NCI-H1694 (cell line): ENCODE measurements at regions not wholly inside any gene's neighbourhood (a gene's known extent, or its start where the extent isn't known, plus 50 kb on each side); places are given as distances from the start of the nearest gene placed in this dataset.
"Not testable (repeated sequence)": the region's sequence is repeated elsewhere in the genome, so short reads cannot be mapped to it uniquely, and the experiment has no call there.

Source experiments
- DNase-seq: peaks from one replicate; lab custom pipeline; 2025; lab: John Stamatoyannopoulos, UW

DNA sequence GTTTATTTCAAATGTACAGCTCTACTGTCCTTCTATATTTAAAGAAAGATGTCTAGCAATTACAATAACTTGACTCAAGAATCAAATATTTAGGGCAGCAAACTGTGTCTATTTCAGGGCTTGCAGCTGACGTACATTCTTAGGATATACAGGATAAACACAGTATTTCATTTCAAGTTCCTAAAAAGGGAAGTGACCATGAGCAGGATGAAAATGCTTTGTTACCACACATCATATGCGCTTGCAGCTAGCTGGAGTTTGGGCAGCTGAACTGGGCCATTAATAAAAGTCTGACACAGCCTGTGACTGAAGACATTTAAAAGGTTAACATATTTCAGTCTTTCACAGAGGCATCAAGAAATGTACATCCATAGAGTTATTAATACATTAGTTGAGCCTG is 264.6 kb upstream of the TRIB2 start:
- no peak for DNase-seq

DNA sequence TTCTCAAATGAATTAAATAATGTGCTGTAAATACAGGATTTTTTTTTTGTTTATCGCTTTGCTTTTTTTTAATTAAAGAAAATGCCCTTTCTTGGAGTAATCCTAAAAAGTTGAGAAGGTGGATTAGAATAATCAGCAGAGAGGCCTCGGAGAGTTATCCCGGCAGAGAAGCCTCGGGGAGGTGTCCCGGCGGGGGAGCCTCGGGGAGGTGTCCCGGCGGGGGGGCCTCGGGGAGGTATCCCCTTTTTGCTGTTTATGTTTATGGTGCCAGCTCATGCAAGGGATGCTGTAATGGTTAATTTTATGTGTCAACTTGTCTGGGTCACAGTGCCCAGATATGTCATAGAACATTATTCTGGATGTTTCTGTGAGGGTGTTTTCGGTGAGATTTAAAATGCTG is 263.0 kb upstream of the TRIB2 start:
- DNase-seq: no peak

DNA sequence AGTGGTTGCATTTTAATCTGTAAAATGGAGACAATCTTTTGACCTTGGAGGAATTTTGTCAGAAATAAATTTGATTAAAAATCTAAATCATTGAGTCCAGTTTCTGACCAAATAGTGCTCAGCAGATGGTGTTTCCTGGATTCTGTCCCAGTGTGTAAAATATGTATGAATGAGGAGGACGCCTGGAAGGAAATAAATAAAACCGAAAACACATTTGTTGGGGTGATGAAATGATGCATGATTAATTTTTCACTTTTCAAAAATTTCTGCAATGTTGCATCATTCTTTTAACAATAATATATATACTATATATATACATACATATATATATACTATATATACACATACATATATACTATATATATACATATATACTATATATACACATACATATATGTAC is 261.1 kb upstream of the TRIB2 start:
- no peak for DNase-seq

DNA sequence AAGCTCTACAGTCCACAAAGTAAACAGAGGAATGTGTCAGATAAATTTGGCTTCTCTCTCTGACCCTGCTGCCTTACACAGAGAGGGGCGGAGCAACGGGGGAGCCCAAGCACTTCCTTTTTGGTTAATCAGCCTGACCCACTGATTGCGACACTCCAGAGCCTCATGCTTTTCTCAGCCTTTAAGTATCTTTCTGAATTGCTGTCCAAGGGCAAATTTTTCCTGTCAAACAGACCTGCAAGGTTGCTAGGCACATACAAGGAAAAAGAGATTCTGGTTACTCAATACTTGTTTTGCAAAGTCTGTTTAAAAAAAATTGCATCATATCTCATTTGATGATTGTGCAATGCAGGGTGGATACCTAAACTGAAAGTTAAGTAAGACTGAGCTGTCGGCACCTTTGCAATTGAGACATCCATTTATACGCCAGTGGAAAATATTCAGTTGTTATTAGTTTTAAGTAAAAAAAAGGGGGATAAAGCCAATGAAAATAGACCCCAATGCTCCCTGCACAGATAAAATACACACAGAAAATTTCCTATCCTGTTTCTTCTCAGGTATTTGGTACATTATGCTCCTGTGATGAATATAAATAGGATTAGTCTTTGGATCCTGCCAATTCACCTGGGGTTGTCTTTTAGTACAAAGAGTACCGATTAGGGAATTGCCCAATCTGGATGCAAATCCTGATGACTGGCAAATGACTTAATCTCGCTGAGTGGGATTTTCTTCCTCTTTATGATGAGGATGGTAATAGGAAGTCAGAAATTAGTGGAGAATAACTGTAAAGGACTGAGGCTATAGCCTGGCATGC is 260.2 kb upstream of the TRIB2 start:
- DNase-seq: no peak

DNA sequence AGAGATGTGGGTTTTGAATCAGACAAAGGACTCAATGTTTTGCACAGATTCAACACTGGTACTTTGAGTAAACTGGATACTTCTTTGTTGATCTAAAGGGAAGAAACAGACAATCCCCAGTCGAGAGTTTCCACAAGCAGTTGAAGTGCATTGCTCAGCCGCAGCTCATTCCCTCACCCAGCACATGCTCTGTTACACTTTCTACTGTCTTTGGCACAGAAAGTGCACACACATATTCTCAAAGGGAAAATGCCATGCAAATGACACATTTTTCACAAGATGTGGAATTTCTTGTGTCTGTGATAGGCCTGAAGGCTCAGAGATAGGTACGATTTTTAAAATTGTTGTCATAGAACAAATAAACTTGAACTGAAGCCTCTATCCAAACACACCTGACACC is 258.9 kb upstream of the TRIB2 start:
- no peak for DNase-seq

DNA sequence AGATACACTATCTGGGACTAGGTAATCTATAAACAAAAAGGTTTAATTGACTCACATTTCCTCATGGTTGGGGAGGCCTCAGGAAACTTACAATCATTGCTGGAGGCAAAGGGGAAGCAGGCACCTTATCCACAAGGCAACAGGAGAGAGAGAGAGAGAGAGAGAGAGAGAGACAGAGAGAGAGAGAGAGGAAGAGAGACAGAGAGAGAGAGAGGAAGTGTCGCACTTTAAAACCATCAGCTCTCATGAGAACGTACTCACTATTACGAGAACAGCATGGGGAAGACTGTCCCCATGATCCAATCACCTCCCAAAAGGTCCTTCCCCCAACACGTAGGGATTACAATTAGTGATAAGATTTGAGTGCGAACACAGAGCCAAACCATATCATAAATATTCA is 253.5 kb upstream of the TRIB2 start:
- DNase-seq: no peak

DNA sequence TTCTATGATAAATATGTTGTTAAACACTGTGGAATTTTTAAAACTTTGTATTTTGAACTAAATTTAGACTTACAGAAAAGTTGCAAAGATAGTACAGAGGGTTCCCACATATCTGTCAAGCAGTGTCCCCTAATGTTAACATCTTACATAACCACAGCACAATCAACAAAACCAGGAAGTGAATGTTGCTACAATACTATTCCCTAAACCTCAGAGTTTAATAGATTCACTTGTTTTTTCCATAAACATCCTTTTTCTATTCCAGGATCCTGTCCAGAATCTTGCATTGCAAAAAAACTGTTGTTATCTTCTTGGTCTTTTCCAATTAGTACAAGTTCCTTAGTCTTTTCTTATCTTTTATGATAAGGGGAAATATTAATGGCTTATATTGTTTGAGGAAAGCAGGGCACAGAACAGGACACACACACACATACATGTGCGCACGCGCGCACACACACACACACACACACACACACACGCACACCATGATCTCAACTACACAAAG is 251.1 kb upstream of the TRIB2 start:
- DNase-seq: no peak

DNA sequence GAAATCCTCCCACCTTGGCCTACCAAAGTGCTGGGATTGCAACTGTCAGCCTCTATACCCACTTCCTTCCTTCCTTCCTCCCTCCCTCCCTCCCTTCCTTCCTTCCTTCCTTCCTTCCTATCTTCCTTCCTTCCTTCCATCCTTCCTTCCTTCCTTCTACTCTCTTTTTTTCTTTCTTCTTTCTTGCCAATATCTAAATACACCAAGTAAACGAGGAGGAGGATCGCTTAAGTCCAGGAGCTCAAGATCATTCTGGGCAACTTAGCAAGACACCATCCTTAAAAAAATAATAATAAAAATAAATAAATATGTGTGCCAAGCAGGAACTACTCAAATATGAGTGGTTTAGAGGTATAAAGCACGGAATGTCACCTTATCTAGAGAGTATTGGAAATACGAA is 249.4 kb upstream of the TRIB2 start:
- no peak for DNase-seq

DNA sequence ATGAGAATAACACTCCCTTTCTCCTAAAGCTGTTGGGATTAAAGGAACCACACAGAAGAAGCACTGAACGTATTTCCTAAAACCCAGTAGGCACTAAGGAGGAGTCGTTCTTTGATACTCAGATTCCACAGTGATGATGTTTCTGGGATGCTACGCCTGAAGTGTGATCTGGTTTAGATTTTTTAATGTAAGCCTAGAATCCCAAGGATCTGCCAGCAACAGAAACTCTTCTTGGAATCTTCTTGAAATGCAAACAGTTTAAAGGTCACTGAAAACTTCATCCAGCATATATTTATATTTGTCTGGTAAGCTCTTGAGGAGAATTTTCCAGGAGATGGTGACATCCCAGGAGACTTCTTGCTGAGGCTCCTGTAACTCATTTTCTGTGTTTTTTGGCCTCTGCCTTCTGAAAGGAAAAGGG is 247.6 kb upstream of the TRIB2 start:
- no peak for DNase-seq

DNA sequence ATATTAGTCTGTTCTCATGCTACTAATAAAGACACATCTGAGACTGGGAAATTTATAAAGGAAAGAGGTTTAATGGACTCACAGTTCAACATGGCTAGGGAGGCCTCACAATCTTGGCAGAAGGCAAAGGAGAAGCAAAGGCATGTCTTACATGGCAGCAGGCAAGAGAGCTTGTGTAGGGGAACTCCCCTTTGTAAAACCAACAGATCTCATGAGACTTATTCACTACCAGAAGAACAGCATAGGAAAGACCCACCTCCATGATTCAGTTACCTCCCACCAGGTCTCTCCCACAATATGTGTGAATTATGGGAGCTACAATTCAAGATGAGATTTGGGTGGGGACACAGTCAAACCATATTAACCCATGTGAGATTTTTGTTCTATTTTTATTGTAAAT is 244.5 kb upstream of the TRIB2 start:
- DNase-seq: not testable (repeated sequence)

DNA sequence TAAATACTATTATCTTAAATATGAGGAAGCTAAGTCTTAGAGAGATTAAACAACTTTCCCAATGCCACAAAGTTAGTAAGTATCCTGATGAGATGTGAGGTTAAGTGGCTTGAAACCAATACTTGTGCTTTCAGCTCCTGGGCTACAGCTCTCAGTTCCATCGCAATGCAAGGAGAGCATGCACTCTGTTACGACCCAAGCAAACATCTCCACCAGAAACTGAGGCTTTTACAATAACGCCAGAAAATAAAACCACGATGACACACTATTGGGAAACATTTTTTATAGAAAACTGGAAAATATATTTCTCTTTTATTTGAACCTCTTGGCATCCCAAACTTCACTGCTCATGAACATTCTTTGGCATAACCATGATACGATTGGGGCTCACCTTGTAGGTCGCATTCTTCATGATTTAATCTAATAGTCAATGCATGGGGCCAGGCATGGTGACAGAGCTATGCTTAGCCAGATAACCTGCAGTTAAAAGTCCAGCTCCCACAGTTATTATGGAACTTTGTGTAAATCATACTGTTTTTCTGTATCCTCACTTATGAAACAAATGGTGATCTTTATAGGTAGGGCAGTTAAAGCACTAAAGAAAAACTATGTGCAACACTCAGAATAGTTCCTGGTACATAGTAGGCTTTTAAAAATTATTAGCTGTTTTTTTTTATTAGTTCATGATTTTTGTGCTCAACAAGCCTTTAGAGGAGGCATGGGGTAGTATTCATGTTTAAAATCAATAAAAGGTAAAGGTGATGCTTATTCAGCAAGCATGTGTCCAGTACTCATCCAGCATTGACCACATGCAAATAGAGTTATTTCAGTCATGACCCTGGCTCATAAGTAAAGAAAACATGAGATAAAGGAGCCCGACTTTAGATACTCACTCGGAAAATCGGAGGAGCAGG is 238.3 kb upstream of the TRIB2 start:
- no peak for DNase-seq

DNA sequence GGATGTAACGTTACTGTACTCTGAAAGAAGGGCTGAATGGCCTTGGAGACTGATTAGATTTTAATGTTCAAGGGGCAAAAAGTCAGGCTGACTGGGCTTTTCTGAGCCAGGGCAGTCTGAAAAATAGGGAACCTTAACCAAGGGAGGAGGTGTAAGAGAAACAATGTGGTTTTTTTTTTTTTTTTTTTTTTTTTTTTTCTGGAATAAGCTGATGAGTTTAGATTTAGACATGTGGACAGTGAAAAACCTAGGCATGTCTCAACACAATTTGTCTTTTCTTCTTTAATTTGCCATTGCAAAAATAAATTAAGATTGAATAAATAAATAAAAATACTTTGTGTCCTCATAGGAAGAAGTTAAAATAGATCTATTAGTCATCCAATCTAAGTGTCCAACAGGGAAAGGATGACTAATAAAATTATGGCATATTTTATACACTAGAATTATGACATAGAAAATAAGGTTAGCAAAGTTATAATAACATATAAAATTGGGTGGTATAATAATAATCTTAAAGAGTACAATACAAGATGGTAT is 237.6 kb upstream of the TRIB2 start:
- DNase-seq: no peak

DNA sequence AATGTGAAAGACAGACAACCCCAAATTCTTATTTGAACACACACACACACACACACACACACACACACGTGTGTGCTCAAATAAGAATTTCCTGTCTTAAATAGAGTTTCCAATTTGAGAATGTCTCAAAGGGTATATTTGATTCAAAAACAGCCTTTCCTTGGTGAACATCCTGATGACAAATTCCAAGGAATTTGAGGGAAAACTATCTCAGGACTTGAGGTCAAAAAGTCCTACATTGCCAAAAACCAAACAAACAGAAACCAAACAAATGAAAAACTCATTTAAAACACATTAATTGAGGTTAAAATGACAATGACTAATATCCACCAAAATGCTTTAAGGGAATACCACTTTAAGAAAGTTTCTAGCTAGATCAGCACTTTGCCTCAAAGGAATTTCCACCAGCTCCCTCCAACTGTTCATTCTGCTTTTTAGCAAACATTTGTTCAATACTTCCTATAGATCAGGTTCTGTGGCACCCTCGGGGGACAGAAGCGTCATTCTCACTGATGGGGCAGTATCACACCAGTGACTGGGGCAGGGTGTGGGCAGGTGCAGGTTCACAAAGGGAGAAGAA is 232.1 kb upstream of the TRIB2 start:
- no peak for DNase-seq

DNA sequence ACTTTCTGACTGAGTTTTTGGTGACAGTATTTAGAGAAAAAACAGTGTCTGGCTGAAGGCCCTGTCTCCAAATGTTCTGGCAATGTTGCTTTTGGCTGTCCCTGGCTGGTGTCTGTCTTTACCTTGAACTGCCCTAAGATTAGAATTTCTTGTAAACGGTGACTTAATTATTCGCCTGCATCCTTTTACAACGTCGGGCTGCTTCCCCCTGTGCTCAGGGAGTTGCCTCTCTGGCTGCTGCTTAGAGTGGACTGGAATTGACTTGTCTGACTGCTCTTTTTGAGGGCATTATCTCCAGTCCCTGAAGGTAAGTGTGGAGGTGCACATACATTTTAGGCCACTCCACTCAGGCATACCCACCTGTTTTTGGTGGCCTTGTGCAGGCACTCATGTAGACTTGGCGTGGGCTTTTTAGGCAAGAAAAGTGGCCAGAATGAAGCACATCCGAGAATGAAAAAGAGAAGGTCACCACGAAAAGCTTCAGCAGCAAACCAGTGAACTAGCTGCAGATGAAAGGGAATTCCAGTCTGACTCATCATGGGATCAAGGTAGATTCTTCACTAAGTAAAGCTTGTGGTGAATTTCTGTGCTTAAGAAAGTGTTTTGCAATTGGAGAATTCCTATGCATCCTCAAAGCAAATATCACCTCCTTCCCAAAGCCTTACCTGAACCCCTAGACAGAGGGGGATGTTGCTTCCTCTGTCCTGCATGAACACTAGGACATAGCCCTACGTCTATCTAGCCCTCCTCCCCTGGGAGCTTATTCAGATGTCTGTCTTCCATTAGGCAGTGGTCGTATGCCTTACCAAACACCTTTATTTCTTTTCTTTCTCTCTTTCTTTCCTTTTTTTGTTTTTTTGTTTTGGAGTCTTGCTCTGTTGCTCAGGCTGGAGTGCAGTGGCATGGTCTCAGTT is 230.3 kb upstream of the TRIB2 start:
- no peak for DNase-seq

DNA sequence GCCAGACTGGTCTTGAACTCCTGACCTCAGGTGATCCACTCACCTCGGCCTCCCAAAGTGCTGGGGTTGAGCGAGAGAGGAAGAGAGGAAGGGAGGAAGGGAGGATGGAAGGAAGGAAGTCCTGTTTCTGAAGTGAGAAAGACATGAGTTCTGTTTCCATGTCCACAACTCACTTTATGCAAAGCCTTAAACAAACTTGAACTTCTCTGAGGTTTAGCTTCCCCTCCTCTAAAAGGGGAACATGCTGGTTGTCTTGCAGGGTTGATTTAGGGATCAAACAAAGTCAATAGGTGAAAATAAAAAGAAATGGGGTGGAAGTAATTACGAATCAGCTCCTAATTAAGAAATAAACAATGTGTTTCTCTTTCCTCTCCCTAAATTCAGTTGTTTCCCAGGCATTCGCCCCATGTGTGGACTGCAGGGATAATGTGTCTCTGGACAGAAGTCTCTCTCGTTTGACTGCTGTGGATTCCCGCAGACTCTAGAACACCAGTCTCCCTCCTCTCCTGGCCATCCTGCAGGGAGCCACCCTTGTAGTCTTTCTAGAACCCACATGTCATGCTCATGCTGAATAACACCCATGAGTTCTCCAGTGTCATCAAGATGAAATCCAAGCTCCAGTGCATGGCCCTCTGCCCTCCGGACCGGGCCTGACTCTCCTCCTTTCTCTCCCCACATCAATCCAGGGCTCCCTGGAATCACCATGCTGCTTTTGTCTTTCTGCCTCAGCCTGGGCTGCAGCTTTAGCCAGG is 229.3 kb upstream of the TRIB2 start:
- no peak for DNase-seq

DNA sequence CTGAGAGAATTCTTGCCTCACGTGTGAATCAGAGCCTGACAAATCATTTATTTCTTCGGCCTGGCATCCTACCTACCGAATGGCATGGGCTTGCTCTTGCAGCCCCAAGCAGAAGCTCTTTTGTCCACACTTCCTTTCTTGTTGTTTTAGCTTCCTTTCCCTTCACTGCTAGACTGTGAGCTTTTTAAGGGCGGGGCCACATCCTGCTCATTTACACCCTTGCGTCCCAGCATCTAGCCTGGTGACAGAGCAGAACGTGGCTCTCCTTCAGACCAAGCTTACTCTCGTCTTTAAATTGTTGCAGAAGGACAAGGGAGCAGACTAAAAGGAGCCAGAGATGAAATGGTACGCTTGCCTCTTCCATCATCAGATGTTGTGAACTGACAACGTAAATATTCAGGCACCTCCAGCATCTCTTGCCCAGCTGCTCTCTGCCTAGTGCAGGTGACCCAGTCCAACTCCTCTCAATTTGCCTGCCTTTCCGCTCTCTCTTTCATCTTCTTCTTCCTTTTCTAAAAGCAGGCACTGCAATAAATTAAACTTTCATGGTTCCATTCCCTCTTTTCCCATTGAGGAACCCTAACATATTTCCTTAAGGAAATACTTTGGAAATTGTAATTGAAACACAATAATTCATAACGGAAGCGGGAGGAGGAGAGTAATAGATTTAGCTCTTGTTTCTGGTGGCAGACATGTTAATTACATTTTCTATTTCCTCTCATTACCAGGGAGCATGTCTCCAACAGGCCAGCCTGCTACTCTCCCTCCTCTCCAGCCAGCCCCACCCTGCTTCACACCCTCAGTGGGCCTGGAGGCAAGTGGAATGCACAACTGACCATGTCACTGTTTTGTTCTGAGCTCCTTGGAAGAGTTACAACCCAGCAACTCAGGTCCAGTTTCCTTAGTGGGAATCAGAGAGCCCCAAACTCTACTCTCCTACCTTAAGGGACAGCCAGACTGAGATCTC is 228.1 kb upstream of the TRIB2 start:
- no peak for DNase-seq

DNA sequence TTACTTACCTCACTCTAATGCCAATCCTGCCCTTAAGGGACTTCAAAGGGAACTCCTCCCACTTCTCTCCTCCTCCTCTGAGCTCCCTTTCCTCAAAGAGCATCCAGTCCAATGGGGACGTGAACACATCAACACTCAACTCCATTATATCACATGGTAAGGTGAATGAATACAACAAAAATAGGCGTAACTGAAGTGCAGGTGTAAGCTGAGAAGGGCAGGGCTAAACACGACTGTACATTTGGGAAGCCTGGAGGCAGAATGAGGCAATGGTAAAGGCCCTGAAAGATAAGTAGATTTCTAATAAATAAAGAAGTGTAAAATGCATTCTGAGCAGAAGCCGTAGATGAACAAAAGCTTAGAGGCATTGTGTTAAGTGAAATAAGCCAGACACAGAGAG is 226.1 kb upstream of the TRIB2 start:
- no peak for DNase-seq

DNA sequence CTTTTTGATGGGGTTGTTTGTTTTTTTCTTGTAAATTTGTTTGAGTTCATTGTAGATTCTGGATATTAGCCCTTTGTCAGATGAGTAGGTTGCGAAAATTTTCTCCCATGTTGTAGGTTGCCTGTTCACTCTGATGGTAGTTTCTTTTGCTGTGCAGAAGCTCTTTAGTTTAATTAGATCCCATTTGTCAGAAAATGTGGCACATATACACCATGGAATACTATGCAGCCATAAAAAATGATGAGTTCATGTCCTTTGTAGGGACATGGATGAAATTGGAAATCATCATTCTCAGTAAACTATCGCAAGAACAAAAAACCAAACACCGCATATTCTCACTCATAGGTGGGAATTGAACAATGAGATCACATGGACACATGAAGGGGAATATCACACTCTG is 224.4 kb upstream of the TRIB2 start:
- DNase-seq: not testable (repeated sequence)

DNA sequence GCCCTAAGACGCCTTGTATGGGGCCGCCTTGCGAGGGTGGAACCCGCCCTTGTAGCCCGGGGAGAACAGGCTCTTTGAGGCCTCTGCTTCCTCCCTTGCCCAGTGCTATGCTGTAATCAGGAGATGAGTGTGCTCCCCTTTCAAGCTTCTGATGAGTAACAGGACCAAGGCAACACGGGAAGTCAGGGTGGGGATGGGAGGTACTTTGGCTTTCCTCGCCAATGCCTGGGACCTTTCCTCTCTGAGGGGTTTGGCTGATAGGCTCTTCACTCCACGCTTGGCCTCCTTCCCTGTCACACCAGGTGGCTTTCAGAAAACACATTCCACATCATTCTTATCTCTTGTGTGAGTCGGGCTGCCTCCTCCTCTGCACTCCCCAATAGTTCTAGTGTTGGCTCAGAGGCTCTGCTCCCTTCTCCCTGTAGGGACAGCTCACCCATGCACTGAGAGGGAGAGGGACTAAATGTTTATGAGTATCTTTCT is 223.7 kb upstream of the TRIB2 start:
- no peak for DNase-seq
